HuH-7 (cell line): ENCODE measurements at regions not wholly inside any gene's neighbourhood (a gene's known extent, or its start where the extent isn't known, plus 50 kb on each side); places are given as distances from the start of the nearest gene placed in this dataset.

Experiments used
- DNase-seq: peaks from one replicate; pipeline ENCODE4 v3.0.0; 2011; ENCODE audit warnings: low spot score

GRCh38 chr1:200252531-200252930 is 157.3 kb downstream of the ZNF281 start:
- no peak for DNase-seq

- DNase-seq: no peak
Measured at GRCh38 chr1:200250469-200250868, 159.4 kb downstream of the ZNF281 start.

GRCh38 chr1:200248541-200248940 is 161.3 kb downstream of the ZNF281 start:
- DNase-seq: no peak

- no peak for DNase-seq
Measured at GRCh38 chr1:200247518-200247917, 162.3 kb downstream of the ZNF281 start.

GRCh38 chr1:200245473-200245872 is 164.4 kb downstream of the ZNF281 start:
- no peak for DNase-seq

GRCh38 chr1:200243042-200243437 is 166.8 kb downstream of the ZNF281 start:
- no peak for DNase-seq

GRCh38 chr1:200242110-200243041 is 167.5 kb downstream of the ZNF281 start:
- DNase-seq: no peak

GRCh38 chr1:200240656-200241055 is 169.2 kb downstream of the ZNF281 start:
- DNase-seq: no peak

GRCh38 chr1:200238311-200238710 is 171.5 kb downstream of the ZNF281 start:
- no peak for DNase-seq

- DNase-seq: no peak
Measured at GRCh38 chr1:200237066-200237465, 172.8 kb downstream of the ZNF281 start.

- no peak for DNase-seq
Measured at GRCh38 chr1:200234938-200235337, 174.9 kb downstream of the ZNF281 start.

GRCh38 chr1:200233393-200233792 is 176.4 kb downstream of the ZNF281 start:
- DNase-seq: no peak

- DNase-seq: no peak
Measured at GRCh38 chr1:200231787-200232231, 178.0 kb downstream of the ZNF281 start.

GRCh38 chr1:200230671-200231070 is 179.2 kb downstream of the ZNF281 start:
- no peak for DNase-seq

GRCh38 chr1:200228486-200228885 is 181.3 kb downstream of the ZNF281 start:
- DNase-seq: no peak

GRCh38 chr1:200228081-200228480 is 181.8 kb downstream of the ZNF281 start:
- no peak for DNase-seq
